ENCODE measurements at regions not wholly inside any gene's neighbourhood (a gene's known extent, or its start where the extent isn't known, plus 50 kb on each side); places are given as distances from the start of the nearest gene placed in this dataset.

GRCh38 chr7:17010637-17011300 lies 129.0 kb upstream of the AGR3 start:
- DNase-seq (ENCODE audit: extremely low spot score), result no peak
- no peak for TF ChIP-seq HDGF (IDR thresholded peaks at IDR 0.05; ENCODE audit: borderline replicate concordance)
- TF ChIP-seq ARNT (IDR thresholded peaks at IDR 0.05), result no peak
- TF ChIP-seq SUZ12 (IDR thresholded peaks at IDR 0.05), result no peak
- TF ChIP-seq ELF4 (IDR thresholded peaks at IDR 0.05), result no peak
- ChIA-PET POLR2A (no interaction called here), CTCF (no interaction called here)

DNA sequence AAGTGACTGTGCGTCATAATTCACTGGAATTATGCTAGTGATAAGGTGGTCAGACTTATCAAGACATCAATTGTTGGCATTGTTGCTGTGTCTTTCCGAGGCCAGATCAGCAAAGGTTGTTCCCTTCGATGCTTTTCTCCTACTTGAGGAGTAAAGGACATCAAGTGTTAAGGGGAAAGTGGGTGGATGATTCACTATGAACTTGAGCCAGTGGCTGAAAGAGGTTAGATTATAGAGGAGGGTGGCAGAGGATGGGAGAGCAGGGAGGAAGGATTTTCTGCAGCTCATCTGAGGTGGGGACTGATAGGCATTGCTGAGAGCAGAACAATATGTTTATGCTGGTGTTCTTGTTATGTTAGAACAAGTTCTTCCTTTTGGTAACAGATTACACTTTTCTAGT lies 131.4 kb upstream of the AGR3 start:
- ChIA-PET POLR2A (no interaction called here), CTCF (no interaction called here)
- DNase-seq (ENCODE audit: extremely low spot score), result no peak
- TF ChIP-seq, protein P1, sequence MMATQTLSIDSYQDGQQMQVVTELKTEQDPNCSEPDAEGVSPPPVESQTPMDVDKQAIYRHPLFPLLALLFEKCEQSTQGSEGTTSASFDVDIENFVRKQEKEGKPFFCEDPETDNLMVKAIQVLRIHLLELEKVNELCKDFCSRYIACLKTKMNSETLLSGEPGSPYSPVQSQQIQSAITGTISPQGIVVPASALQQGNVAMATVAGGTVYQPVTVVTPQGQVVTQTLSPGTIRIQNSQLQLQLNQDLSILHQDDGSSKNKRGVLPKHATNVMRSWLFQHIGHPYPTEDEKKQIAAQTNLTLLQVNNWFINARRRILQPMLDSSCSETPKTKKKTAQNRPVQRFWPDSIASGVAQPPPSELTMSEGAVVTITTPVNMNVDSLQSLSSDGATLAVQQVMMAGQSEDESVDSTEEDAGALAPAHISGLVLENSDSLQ (IDR thresholded peaks at IDR 0.05), result no peak
- TF ChIP-seq TARDBP (IDR thresholded peaks at IDR 0.05) (no peak), ELF4 (IDR thresholded peaks at IDR 0.05) (no peak), FOXM1 (IDR thresholded peaks at IDR 0.05; ENCODE audit: borderline replicate concordance) (no peak), ZNF384 (IDR thresholded peaks at IDR 0.05) (no peak), ARNT (IDR thresholded peaks at IDR 0.05) (no peak), L3MBTL2 (conservative IDR thresholded peaks at IDR 0.05) (no peak), FOXK2 (IDR thresholded peaks at IDR 0.05) (no peak), NFRKB (IDR thresholded peaks at IDR 0.05) (no peak), BHLHE40 (IDR thresholded peaks at IDR 0.05; ENCODE audit: borderline replicate concordance) (no peak), SUZ12 (IDR thresholded peaks at IDR 0.05) (no peak), HDGF (IDR thresholded peaks at IDR 0.05; ENCODE audit: borderline replicate concordance) (no peak), SP1 (IDR thresholded peaks at IDR 0.05) (no peak), CTBP1 (IDR thresholded peaks at IDR 0.05; ENCODE audit: borderline replicate concordance) (no peak), FOXA1 (IDR thresholded peaks at IDR 0.05) (no peak), LEF1 (IDR thresholded peaks at IDR 0.05; ENCODE audit: borderline replicate concordance) (no peak)

- CTCF ChIA-PET, result no interaction called here
- no peak for DNase-seq (ENCODE audit: extremely low spot score)
- no peak for TF ChIP-seq SUZ12 (IDR thresholded peaks at IDR 0.05)
- TF ChIP-seq LEF1 (IDR thresholded peaks at IDR 0.05; ENCODE audit: borderline replicate concordance), result no peak
- TF ChIP-seq TARDBP (IDR thresholded peaks at IDR 0.05), result no peak
- TF ChIP-seq FOXK2 (IDR thresholded peaks at IDR 0.05), result no peak
- TF ChIP-seq FOXA1 (IDR thresholded peaks at IDR 0.05), result no peak
- TF ChIP-seq SP1 (IDR thresholded peaks at IDR 0.05), result no peak
- no peak for TF ChIP-seq ELF4 (IDR thresholded peaks at IDR 0.05)
- POLR2A ChIA-PET, result no interaction called here
Observed at GRCh38 chr7:17014686-17015085, 132.9 kb upstream of the AGR3 start.

DNA sequence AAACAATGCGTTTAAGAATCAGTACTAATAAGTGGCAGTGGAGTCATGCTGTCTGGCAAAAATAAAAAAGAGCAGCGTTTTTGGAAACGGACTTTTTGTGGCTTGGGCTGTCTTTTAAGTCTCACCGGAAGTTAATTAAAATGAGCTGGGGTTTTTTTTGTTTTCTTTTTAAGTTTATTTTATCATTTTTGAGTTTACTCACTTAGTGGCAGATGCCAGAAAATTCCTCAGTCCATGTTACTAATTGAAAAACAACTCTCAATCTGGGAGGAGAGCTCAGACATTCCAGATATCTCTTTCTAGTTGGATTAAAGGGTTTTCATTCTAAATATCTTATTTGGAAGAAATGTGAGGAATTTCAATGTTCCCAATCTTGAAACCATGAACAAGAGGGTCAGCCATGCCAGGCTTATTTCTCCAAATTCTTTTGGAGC lies 133.8 kb upstream of the AGR3 start:
- DNase-seq (ENCODE audit: extremely low spot score), result no peak
- ChIA-PET POLR2A (no interaction called here), CTCF (interaction anchor here (0.7 kb wide), 1 partner anchor 33 kb away, joined by 4 read pairs; no protein-coding TSS in a partner anchor)
- TF ChIP-seq HDGF (IDR thresholded peaks at IDR 0.05; ENCODE audit: borderline replicate concordance) (no peak), NFRKB (IDR thresholded peaks at IDR 0.05) (no peak), BHLHE40 (IDR thresholded peaks at IDR 0.05; ENCODE audit: borderline replicate concordance) (no peak), LEF1 (IDR thresholded peaks at IDR 0.05; ENCODE audit: borderline replicate concordance) (no peak), FOXM1 (IDR thresholded peaks at IDR 0.05; ENCODE audit: borderline replicate concordance) (no peak), CTBP1 (IDR thresholded peaks at IDR 0.05; ENCODE audit: borderline replicate concordance) (no peak), SUZ12 (IDR thresholded peaks at IDR 0.05) (no peak), FOXA1 (IDR thresholded peaks at IDR 0.05) (no peak)

DNA sequence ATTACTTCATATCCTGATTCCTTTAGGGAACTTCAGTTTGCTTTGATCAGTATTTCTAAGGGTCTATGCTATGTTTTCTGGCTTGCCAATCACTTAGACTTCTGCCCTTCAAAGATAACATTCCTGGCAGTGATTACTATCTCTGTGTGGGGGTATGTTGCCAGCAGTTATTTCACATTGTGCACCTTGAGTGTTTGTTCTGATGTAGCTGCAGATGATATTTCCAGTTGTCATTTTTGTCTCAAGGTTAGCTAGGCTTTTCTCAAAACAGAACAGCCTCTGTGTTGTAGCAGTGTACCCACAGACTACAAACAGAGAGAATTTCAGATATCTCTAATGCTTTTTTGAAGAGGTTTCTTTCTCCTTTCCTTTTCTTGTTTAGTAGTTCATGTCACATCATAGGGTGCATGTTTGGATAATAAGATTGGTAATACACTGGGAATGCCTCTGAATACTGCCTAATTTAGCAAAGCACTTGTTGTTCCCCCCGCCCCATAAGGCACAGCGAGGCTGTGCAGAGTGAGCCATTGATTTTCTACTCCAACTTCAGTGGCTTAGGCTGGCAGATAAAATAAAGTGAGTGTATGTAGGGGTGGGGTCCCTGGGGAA lies 134.7 kb upstream of the AGR3 start:
- CTCF ChIA-PET, result no interaction called here

DNA sequence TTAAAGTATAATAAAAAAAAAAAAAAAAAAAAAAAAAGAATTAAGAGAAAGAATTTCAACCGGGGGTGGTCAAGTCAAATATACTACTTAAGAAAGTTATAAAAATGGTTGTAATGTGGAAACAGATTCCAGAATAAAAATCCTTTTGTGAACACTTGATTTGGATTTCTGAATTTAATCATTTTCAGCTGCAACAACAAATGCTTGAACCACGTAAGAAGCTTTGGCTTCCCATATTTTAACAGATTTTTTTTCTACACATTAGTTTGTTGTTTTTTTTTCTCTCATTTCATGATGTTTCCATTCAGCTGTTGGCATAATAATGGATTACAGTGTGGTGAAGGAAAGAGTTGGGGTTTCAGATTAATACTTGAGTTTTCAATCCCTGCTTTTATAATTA lies 137.3 kb upstream of the AGR3 start:
- TF ChIP-seq ELF4 (IDR thresholded peaks at IDR 0.05) (no peak), LEF1 (IDR thresholded peaks at IDR 0.05; ENCODE audit: borderline replicate concordance) (no peak), SP1 (IDR thresholded peaks at IDR 0.05) (no peak), HDGF (IDR thresholded peaks at IDR 0.05; ENCODE audit: borderline replicate concordance) (no peak), FOXA1 (IDR thresholded peaks at IDR 0.05) (no peak), BHLHE40 (IDR thresholded peaks at IDR 0.05; ENCODE audit: borderline replicate concordance) (no peak), FOXK2 (IDR thresholded peaks at IDR 0.05) (no peak)
- DNase-seq (ENCODE audit: extremely low spot score), result no peak
- POLR2A ChIA-PET, result no interaction called here
- CTCF ChIA-PET, result no interaction called here

More for the DNA sequence above, 134.7 kb upstream of the AGR3 start:
- no peak for DNase-seq (ENCODE audit: extremely low spot score)
- POLR2A ChIA-PET, result no interaction called here
- no peak for TF ChIP-seq BHLHE40 (IDR thresholded peaks at IDR 0.05; ENCODE audit: borderline replicate concordance)
- TF ChIP-seq ELF4 (IDR thresholded peaks at IDR 0.05), result no peak
- no peak for TF ChIP-seq ARNT (IDR thresholded peaks at IDR 0.05)
- no peak for TF ChIP-seq HDGF (IDR thresholded peaks at IDR 0.05; ENCODE audit: borderline replicate concordance)
- no peak for TF ChIP-seq L3MBTL2 (conservative IDR thresholded peaks at IDR 0.05)
- TF ChIP-seq SUZ12 (IDR thresholded peaks at IDR 0.05), result no peak
- TF ChIP-seq, protein P1 (IDR thresholded peaks at IDR 0.05), result no peak
- TF ChIP-seq LEF1 (IDR thresholded peaks at IDR 0.05; ENCODE audit: borderline replicate concordance), result no peak
- TF ChIP-seq FOXK2 (IDR thresholded peaks at IDR 0.05), result no peak
- no peak for TF ChIP-seq FOXM1 (IDR thresholded peaks at IDR 0.05; ENCODE audit: borderline replicate concordance)
- TF ChIP-seq CTBP1 (IDR thresholded peaks at IDR 0.05; ENCODE audit: borderline replicate concordance), result no peak

- TF ChIP-seq BHLHE40 (IDR thresholded peaks at IDR 0.05; ENCODE audit: borderline replicate concordance), result no peak
- no peak for TF ChIP-seq FOXM1 (IDR thresholded peaks at IDR 0.05; ENCODE audit: borderline replicate concordance)
- no peak for TF ChIP-seq ARNT (IDR thresholded peaks at IDR 0.05)
- TF ChIP-seq FOXK2 (IDR thresholded peaks at IDR 0.05), result no peak
- TF ChIP-seq CTBP1 (IDR thresholded peaks at IDR 0.05; ENCODE audit: borderline replicate concordance), result no peak
- TF ChIP-seq HDGF (IDR thresholded peaks at IDR 0.05; ENCODE audit: borderline replicate concordance), result no peak
- no peak for TF ChIP-seq SUZ12 (IDR thresholded peaks at IDR 0.05)
- TF ChIP-seq FOXA1 (IDR thresholded peaks at IDR 0.05), result no peak
- no peak for TF ChIP-seq TARDBP (IDR thresholded peaks at IDR 0.05)
- TF ChIP-seq, protein P1 (IDR thresholded peaks at IDR 0.05), result no peak
- TF ChIP-seq NFRKB (IDR thresholded peaks at IDR 0.05), result no peak
- no peak for TF ChIP-seq L3MBTL2 (conservative IDR thresholded peaks at IDR 0.05)
- no peak for TF ChIP-seq LEF1 (IDR thresholded peaks at IDR 0.05; ENCODE audit: borderline replicate concordance)
- TF ChIP-seq ZNF384 (IDR thresholded peaks at IDR 0.05), result no peak
- DNase-seq (ENCODE audit: extremely low spot score), result no peak
- CTCF ChIA-PET, result no interaction called here
- POLR2A ChIA-PET, result no interaction called here
Observed at GRCh38 chr7:17020250-17020649, 138.5 kb upstream of the AGR3 start.
